Erythroblast (primary cell): ENCODE measurements at regions not wholly inside any gene's neighbourhood (a gene's known extent, or its start where the extent isn't known, plus 50 kb on each side); places are given as distances from the start of the nearest gene placed in this dataset.

Experiments used
- DNase-seq, 2 experiments: peaks; one replicate each; lab custom pipeline; 2025; lab: John Stamatoyannopoulos, UW
- GATA1 ChIP-seq: IDR thresholded peaks from 2 replicates; pipeline ENCODE4 v1.6.1; 2011; ENCODE audit warnings: low read depth, mild to moderate bottlenecking, control low read depth, low read length, moderate library complexity
- POLR2A ChIP-seq: IDR thresholded peaks from 2 replicates; pipeline ENCODE4 v1.6.1; 2011; ENCODE audit warnings: mild to moderate bottlenecking, low read length

DNA sequence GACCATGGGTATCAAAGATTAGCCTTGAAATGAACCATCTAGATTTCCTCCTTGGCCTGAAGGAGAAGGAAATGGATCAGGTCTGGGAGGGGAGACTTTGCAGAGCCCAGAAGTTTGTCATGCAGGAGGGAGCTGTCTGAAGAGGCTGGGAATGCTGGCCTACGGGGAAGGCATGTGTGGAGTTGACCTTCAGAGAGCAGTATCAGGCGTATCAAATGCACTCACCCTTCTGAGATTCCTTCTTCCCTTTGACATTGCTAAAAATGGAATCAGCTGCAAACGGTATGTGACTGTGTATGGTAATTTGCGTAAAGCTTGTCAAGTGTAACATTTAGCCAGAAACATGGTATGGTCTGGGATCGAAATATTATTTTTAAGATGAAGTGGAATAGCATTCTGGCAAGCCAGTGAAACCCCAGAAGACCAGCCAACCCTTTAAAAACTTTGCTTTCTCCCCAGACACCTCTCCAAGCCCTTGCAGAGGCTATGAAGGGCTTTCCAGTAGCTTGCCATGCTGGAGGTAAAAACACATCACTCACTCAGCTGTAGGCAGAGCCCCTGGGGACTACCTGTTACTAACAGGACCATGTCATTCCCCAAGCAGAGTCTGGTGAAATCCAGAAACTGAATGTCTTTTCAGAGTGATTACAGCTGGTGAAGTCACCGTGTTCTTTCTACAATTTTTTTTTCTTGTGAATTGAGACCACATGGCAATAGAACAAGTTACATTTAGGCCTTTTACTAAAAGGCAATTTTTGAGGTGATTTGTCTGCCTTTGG, 174.7 kb upstream of the SLC24A5 start:
- TF ChIP-seq POLR2A (no peak), GATA1 (no peak)
- no peak for DNase-seq

GRCh38 chr15:47949815-47950214, 171.0 kb upstream of the SLC24A5 start:
- no peak for DNase-seq
- TF ChIP-seq GATA1: no peak
- TF ChIP-seq POLR2A: no peak

DNA sequence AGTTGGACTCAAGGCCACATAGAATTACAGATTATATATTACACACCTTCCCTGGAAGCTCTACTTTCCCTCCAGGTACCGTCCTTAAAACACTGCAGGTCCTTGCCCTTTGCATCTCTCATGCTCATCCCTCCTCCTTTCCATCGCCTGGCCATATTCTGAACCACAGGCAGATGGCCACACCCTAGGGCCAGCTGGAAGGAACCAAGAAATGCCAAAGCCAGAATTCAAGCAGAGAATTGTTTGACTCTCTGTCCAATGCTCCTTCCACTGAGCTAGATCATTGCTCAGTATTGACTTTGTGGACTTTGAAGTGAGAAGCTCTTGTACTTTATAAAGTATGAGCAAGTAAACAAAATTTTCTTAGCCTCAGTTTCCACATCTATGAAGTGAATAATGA, 170.3 kb upstream of the SLC24A5 start:
- DNase-seq: no peak
- no peak for TF ChIP-seq GATA1
- TF ChIP-seq POLR2A: no peak

DNA sequence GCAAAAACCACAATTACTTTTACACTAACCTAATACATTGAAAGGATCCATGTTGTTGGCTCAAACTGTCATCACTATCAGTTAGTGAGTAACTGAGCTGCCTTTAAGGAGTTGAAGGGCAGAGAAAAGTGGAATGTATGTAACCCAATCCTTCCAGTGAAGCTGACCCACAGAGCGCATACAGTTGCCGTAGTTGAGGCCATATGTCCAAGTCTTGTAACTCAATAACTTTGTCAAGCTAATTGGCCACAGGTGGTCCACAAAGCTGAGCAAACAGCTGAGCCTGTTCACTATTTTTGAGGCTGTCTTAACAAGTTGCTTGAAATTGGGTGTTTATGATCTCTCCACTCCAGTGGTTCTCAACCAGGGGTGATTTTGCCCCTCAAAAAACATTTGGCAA, 169.0 kb upstream of the SLC24A5 start:
- DNase-seq: no peak
- TF ChIP-seq POLR2A (no peak), GATA1 (no peak)

GRCh38 chr15:47954196-47954595, 166.6 kb upstream of the SLC24A5 start:
- TF ChIP-seq POLR2A: no peak
- no peak for TF ChIP-seq GATA1
- DNase-seq: no peak

DNA sequence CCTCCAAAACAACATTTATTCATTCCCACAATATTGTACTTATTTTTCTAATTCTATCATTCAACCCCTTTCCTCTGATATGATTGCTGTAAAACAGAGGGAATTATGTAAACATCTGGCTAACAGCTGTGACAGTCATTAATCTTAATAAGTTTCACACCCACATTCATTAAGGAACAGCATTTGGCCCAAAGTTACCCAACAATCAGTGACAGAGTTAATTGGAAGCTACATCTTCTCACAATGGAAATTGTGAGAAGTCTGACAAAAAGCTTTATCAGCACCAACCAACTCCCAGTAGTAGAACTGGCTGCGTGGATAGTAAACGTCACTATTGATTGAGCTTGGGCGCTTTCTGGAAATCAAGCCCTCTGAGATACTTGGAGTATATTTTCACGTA, 165.8 kb upstream of the SLC24A5 start:
- no peak for DNase-seq
- no peak for TF ChIP-seq GATA1
- no peak for TF ChIP-seq POLR2A

DNA sequence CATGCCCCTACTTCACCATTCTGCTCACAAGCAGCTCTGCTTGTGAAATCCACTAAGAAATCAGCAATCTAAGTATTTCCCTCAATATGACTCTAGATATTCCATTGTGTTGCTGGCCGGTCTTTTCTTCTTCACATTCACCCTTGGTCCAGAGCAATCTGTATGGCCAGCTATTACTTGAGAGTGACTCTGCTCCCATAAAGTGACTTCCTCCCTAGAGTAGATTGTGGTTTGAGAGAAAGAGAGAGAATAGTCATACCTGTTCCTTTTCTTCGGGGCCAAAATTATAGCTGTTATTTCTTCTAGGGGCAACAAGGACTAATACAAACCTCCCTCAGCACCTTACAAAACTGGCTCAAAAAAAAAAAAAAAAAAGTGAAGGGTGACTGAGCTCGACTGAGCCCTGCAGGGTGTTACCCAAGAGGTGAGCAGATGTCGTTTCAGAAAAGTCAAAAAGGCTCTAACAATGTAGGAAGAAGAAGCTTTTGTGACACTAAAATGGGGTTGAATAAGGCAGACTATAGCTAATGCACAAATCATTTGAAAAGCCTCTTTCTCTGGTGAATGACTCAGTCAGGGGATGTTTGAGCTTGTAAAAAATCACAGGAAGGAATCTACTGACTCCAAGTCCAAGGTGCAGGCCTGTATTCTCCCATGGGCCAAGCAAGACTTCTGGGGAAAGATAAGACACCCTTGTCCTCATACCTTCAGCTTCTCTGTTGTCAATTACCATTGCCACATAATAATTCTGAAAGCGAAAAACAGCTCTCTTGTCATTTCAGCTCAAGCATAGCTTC, 161.0 kb upstream of the SLC24A5 start:
- no peak for DNase-seq
- TF ChIP-seq POLR2A: no peak
- TF ChIP-seq GATA1: no peak

- DNase-seq: no peak
Observed at GRCh38 chr15:47961401-47962090, 159.2 kb upstream of the SLC24A5 start.

GRCh38 chr15:47963265-47963664, 157.5 kb upstream of the SLC24A5 start:
- TF ChIP-seq POLR2A: no peak
- no peak for TF ChIP-seq GATA1
- DNase-seq: no peak

More at GRCh38 chr15:47961401-47962090, 159.2 kb upstream of the SLC24A5 start:
- TF ChIP-seq POLR2A (no peak), GATA1 (no peak)

DNA sequence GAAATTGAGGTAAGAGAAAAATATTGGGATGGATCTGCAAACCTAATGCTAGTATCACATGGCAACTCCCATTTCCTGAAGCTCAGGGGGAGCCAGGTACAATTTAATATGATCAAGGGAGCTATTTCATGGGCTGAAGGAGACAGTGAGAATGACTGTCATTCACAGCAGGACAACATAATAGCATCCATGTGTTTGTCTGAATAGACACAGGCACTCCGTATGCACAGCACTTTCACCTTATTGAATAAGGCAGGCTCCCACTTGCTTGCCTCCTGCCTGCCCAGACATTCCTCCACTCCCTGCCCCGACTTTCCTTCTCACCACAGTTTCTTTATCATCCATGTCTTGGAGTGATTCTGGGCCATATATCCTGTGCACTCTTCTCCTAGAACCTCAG, 156.6 kb upstream of the SLC24A5 start:
- TF ChIP-seq GATA1 (no peak), POLR2A (no peak)
- DNase-seq: no peak

GRCh38 chr15:47965297-47965696, 155.5 kb upstream of the SLC24A5 start:
- TF ChIP-seq GATA1 (no peak), POLR2A (no peak)
- no peak for DNase-seq

DNA sequence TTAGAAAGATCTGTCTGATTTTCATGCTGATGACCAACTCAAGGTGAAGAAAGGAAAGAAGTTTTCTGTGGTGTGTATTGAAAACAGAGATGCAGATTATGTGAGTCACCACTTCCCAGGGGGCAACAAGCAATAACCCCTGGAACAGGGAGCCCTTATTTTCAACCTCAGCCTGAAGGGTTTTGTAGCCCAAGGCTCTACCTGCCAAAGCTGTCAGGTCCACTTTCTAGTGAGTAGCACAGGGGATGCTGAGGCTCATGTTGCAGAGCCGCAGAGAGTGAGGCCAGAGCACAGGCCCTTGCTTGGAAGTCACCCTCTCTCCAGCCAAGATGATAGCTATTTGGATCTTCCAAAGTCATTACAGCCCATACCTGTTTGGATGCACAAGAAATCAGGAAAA, 152.2 kb upstream of the SLC24A5 start:
- no peak for DNase-seq
- TF ChIP-seq POLR2A (no peak), GATA1 (no peak)

DNA sequence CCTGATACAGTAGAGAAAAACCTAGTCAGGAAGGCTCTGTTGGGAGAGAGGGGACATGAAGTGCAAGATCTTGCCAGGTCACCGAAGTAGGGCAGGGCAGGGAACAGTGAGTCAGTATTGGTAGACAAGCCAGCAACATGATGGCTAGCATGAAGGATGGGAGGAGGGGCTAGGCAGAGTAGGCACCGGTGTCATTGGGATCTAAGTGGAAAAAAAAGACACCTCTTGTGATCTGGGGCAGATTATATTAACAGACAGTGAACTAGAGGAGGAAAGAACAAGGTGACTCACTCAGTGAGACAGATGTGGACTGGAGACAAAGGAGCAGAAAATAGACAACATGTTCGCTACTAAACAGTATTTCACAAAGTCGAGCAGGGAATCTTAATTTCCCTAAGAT, 149.2 kb upstream of the SLC24A5 start:
- DNase-seq: no peak
- TF ChIP-seq POLR2A (no peak), GATA1 (no peak)

DNA sequence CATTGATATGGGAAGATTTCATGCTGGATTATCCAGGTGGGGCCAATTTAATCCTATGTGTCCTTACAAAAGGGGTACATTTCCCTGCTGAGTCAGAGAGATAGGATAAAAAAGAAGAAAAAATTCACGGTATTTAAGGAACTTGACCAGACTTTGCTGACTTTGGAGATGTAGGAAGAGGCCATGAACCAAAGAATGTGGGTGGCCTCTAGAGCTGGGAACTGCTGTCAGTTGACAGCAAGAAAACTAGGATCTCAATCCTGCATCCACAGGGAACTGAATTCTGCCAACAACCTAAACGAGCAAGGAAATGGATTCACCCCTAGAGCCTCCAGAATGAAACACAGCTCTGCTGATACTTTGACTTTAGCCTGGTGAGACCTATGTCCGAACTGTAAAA, 148.1 kb upstream of the SLC24A5 start:
- no peak for DNase-seq
- TF ChIP-seq POLR2A (no peak), GATA1 (no peak)
